MM.1S (cell line): ENCODE measurements at regions not wholly inside any gene's neighbourhood (a gene's known extent, or its start where the extent isn't known, plus 50 kb on each side); places are given as distances from the start of the nearest gene placed in this dataset.

Experiments
- DNase-seq: peaks from one replicate; pipeline ENCODE4 v3.0.0-alpha.2; 2015
- H2AFZ ChIP-seq: fragments of 300-600 bp; sonication (generic); 2 replicates; pipeline ENCODE4 v1.6.0; 2016; ENCODE audit warnings: antibody characterized with exemption, low read length
- H3F3A ChIP-seq: fragments of 300-600 bp; sonication (generic); 2 replicates; pipeline ENCODE4 v1.6.1; 2016; ENCODE audit warnings: mild to moderate bottlenecking, antibody characterized with exemption, low read length, moderate library complexity, mixed read lengths; ENCODE audit not compliant: insufficient read depth
- H3K27ac ChIP-seq: fragments of 300-600 bp; sonication (generic); 2 replicates; pipeline ENCODE4 v1.5.1; 2016; ENCODE audit warnings: mild to moderate bottlenecking, low read length
- H3K27me3 ChIP-seq: fragments of 300-600 bp; sonication (generic); replicated peaks from 2 replicates; pipeline ENCODE4 v1.6.0; 2016; ENCODE audit warnings: low read length; ENCODE audit not compliant: insufficient read depth
- H3K36me3 ChIP-seq: fragments of 300-600 bp; sonication (generic); replicated peaks from 2 replicates; pipeline ENCODE4 v1.6.1; 2016; ENCODE audit warnings: mild to moderate bottlenecking, low read length, mixed read lengths; ENCODE audit not compliant: insufficient read depth
- H3K4me1 ChIP-seq: fragments of 300-600 bp; sonication (generic); 2 replicates; pipeline ENCODE4 v1.6.1; 2016; ENCODE audit warnings: low read length, mixed read lengths
- H3K4me2 ChIP-seq: fragments of 300-600 bp; sonication (generic); 2 replicates; pipeline ENCODE4 v1.6.0; 2016; ENCODE audit warnings: low read depth, low read length
- H3K4me3 ChIP-seq: fragments of 300-600 bp; sonication (generic); 2 replicates; pipeline ENCODE4 v1.5.1; 2016; ENCODE audit warnings: low read length, mixed read lengths
- H3K79me2 ChIP-seq: fragments of 300-600 bp; sonication (generic); 2 replicates; pipeline ENCODE4 v1.6.1; 2016; ENCODE audit warnings: mixed run types, low read length, mixed read lengths
- H3K9ac ChIP-seq: fragments of 300-600 bp; sonication (generic); 2 replicates; pipeline ENCODE4 v1.6.1; 2016; ENCODE audit warnings: low read length, mixed read lengths
- H3K9me2 ChIP-seq: fragments of 300-600 bp; sonication (generic); replicated peaks from 2 replicates; pipeline ENCODE4 v1.6.1; 2016; ENCODE audit warnings: mild to moderate bottlenecking, low read length, mixed read lengths; ENCODE audit not compliant: insufficient read depth
- H3K9me3 ChIP-seq: fragments of 300-600 bp; sonication (generic); replicated peaks from 2 replicates; pipeline ENCODE4 v1.6.1; 2016; ENCODE audit warnings: mild to moderate bottlenecking, low read length, mixed read lengths; ENCODE audit not compliant: insufficient read depth
- H4K20me1 ChIP-seq: fragments of 300-600 bp; sonication (generic); 2 replicates; pipeline ENCODE4 v1.6.1; 2016; ENCODE audit warnings: mild to moderate bottlenecking, low read length, moderate library complexity, mixed read lengths; ENCODE audit not compliant: insufficient read depth
- CTCF ChIP-seq: fragments of 300-600 bp; sonication (generic); IDR thresholded peaks from 2 replicates; pipeline ENCODE4 v1.5.1; 2016; ENCODE audit warnings: antibody characterized with exemption, low read length, mixed read lengths
- EZH2 ChIP-seq: fragments of 300-600 bp; sonication (generic); optimal IDR thresholded peaks from 2 replicates; pipeline ENCODE3; 2017; ENCODE audit warnings: low read depth, mild to moderate bottlenecking, antibody characterized with exemption, low read length, mixed read lengths
- EZH2phosphoT487 ChIP-seq: fragments of 300-600 bp; sonication (generic); IDR thresholded peaks from 2 replicates; pipeline ENCODE4 v1.6.1; 2018; ENCODE audit warnings: antibody characterized with exemption, low read length

GRCh38 chr2:221143231-221143630, 428.9 kb downstream of the EPHA4 start:
- no peak for TF ChIP-seq CTCF
- TF ChIP-seq EZH2phosphoT487: no peak
- no peak for TF ChIP-seq EZH2
- Histone ChIP-seq H3K9me2 (no peaks in the 10 kb centered on the region), H4K20me1 (no peaks in the 10 kb centered on the region), H3K4me2 (no peak overlapping the region), H3K79me2 (no peaks in the 10 kb centered on the region), H2AFZ (no peak overlapping the region), H3K9me3 (no peaks in the 10 kb centered on the region), H3K9ac (no peak overlapping the region), H3K27ac (no peak overlapping the region), H3K4me3 (no peak overlapping the region), H3K36me3 (no peaks in the 10 kb centered on the region), H3F3A (no peaks in the 10 kb centered on the region), H3K4me1 (no peaks in the 10 kb centered on the region), H3K27me3 (no peaks in the 10 kb centered on the region)
- no peak for DNase-seq

DNA sequence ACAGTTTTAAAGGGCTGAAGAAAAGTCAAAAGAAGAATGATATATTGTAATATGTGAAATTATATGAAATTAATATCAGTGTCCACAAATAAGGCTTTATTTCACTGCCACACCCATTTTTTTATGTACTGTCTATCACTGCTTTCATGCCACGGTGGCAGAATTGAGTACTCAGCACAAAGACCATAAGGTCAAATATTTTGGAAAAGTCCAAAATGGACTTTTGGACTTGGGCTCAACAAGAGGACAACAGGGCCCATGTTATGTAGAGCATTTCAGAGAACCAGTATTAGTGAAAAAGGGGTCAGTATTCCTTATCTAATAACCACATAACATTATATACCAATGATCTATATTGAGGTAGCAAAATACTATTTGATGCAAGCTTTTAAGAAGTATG, 427.2 kb downstream of the EPHA4 start:
- Histone ChIP-seq H3K27ac (no peak overlapping the region), H3K4me1 (no peaks in the 10 kb centered on the region), H3K4me2 (no peak overlapping the region), H3K27me3 (no peaks in the 10 kb centered on the region), H3K9ac (no peak overlapping the region), H3K36me3 (no peaks in the 10 kb centered on the region), H3K79me2 (no peaks in the 10 kb centered on the region), H3K4me3 (no peak overlapping the region), H4K20me1 (no peaks in the 10 kb centered on the region), H3K9me2 (no peaks in the 10 kb centered on the region), H3K9me3 (no peaks in the 10 kb centered on the region), H3F3A (no peaks in the 10 kb centered on the region), H2AFZ (no peak overlapping the region)
- DNase-seq: no peak
- no peak for TF ChIP-seq EZH2
- TF ChIP-seq EZH2phosphoT487: no peak
- no peak for TF ChIP-seq CTCF

DNA sequence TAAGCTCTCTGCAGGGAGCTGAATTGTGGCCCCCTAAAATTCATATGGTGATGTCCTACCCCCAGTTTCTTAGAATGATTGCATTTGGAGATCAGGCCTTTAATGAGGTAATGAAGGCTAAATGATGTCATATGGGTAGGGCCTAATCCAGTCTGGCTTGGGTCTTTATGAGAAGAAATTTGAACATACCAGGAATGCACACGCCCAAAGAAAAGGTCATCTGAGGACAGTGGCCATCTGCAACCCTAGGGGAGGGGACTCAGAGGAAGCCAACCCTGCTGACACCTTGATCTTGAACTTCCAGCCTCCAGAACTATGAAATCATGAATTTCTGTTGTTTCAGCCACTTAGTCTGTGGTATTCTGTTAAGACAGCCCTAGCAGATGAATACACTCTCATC, 426.7 kb downstream of the EPHA4 start:
- Histone ChIP-seq H3K4me2 (no peak overlapping the region), H3K79me2 (no peaks in the 10 kb centered on the region), H3K9me3 (no peaks in the 10 kb centered on the region), H3K4me1 (no peaks in the 10 kb centered on the region), H3K36me3 (no peaks in the 10 kb centered on the region), H3K27me3 (no peaks in the 10 kb centered on the region), H3F3A (no peaks in the 10 kb centered on the region), H3K9me2 (no peaks in the 10 kb centered on the region), H2AFZ (no peak overlapping the region), H4K20me1 (no peaks in the 10 kb centered on the region), H3K9ac (no peak overlapping the region), H3K4me3 (no peak overlapping the region), H3K27ac (no peak overlapping the region)
- no peak for TF ChIP-seq CTCF
- no peak for TF ChIP-seq EZH2phosphoT487
- no peak for DNase-seq
